ENCODE measurements at regions not wholly inside any gene's neighbourhood (a gene's known extent, or its start where the extent isn't known, plus 50 kb on each side); places are given as distances from the start of the nearest gene placed in this dataset.

DNA sequence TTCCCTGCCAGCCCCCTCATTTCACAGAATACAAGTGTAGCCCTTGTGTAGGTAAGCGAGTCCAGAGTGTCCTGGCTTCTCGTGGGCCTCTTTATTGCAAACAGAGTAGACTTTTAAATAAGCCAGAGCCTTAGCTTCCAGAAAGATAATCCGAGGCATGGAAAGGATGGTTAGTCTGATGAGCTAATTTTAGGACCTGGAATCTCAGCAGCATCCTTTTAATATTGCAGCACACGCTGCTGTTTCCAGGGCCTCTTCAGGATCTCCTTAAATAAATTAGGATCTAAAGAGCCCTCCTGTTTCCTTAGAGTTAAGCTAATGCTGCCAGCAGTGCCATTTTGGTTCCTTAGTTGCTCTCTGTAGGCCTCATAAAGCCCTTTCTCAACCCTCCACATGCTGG is 99.2 kb downstream of the RFC3 start:
- no peak overlapping the region for H3K4me3 ChIP-seq (ENCODE audit: control insufficient read depth, low read depth, low read length)
- DNase-seq (ENCODE audit: low read depth) = no peak
- no peak for TF ChIP-seq CTCF (conservative IDR thresholded peaks at IDR 0.05; ENCODE audit: control insufficient read depth, insufficient read depth, low read depth, low read length)

DNA sequence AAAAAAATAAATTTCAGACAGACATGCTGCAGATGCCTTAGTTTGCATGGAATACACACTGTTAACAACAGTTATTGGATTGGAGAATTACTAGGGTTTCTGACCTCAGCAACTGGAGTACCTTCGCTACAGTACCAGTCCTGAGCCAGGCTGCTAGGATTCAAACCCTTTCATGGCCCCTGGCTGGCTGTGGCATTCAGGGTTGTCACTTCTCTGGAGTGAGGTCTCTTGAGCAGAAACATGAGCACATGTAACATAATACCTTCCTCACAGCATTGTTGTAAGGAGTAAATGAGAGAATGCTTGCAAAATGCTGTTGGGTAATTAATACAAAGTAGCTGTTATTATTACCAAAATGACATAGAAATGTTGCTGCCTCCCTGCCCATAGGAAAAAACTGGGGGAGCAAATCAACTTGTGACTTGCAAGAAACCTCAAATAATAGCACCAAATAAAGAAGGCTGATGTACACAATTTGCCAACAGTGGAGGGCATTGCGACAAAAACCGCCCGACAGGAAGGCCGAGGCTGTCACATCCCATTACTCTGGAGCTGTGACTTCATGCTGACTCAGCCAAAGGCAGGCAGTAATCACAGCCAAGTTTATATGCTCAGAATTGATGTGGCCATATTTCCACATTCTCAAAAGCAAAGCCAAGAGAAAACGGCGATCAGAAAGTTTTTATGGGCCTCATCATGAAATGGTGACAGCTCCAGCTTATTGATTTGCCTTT is 100.4 kb downstream of the RFC3 start:
- TF ChIP-seq CTCF (conservative IDR thresholded peaks at IDR 0.05; ENCODE audit: control insufficient read depth, insufficient read depth, low read depth, low read length) = no peak
- no peak overlapping the region for H3K4me3 ChIP-seq (ENCODE audit: control insufficient read depth, low read depth, low read length)
- peak; percentile 90 for DNase-seq (ENCODE audit: low read depth)

- no peak for DNase-seq (ENCODE audit: low read depth)
- no peak for TF ChIP-seq CTCF (conservative IDR thresholded peaks at IDR 0.05; ENCODE audit: control insufficient read depth, insufficient read depth, low read depth, low read length)
- H3K4me3 ChIP-seq (ENCODE audit: control insufficient read depth, low read depth, low read length) = no peak overlapping the region
Measured at GRCh38 chr13:33919120-33919519, 101.2 kb downstream of the RFC3 start.

GRCh38 chr13:33925563-33925962 is 107.6 kb downstream of the RFC3 start:
- H3K4me3 ChIP-seq (ENCODE audit: control insufficient read depth, low read depth, low read length) = no peak overlapping the region
- DNase-seq (ENCODE audit: low read depth) = no peak
- no peak for TF ChIP-seq CTCF (conservative IDR thresholded peaks at IDR 0.05; ENCODE audit: control insufficient read depth, insufficient read depth, low read depth, low read length)

DNA sequence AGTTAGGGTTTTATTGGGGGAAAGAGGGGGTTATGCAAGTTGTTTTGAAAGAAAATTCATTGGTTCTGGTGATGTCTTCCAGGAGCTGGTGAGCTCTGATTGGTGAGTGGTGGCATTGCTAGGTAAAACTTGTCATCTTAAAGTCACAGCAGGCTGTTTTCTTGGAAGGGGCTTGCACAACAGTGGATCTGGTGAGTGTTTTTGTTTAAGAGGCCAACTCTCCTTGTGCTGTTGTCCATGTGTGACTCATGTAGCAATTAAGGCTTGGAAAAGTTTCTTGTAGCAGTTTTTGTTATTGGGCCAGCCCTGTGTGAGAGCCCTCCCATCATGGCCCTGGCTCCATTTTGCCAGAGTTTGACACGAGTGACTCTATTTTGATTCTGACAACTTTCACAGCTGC is 109.4 kb downstream of the RFC3 start:
- no peak overlapping the region for H3K4me3 ChIP-seq (ENCODE audit: control insufficient read depth, low read depth, low read length)
- TF ChIP-seq CTCF (conservative IDR thresholded peaks at IDR 0.05; ENCODE audit: control insufficient read depth, insufficient read depth, low read depth, low read length) = no peak
- DNase-seq (ENCODE audit: low read depth) = peak; percentile 94

- DNase-seq (ENCODE audit: low read depth) = peak; percentile 57
- H3K4me3 ChIP-seq (ENCODE audit: control insufficient read depth, low read depth, low read length) = no peak overlapping the region
- TF ChIP-seq CTCF (conservative IDR thresholded peaks at IDR 0.05; ENCODE audit: control insufficient read depth, insufficient read depth, low read depth, low read length) = peak; percentile 49
Measured at GRCh38 chr13:33931397-33932311, 113.7 kb downstream of the RFC3 start.
